ENCODE measurements at regions not wholly inside any gene's neighbourhood (a gene's known extent, or its start where the extent isn't known, plus 50 kb on each side); places are given as distances from the start of the nearest gene placed in this dataset.
"Not testable (repeated sequence)": the region's sequence is repeated elsewhere in the genome, so short reads cannot be mapped to it uniquely, and the experiment has no call there.

- DNase-seq: no peak
Measured at GRCh38 chr6:12628327-12628726, 88.2 kb upstream of the PHACTR1 start.

- not testable (repeated sequence) for DNase-seq
Measured at GRCh38 chr6:12633746-12634145, 82.8 kb upstream of the PHACTR1 start.

DNA sequence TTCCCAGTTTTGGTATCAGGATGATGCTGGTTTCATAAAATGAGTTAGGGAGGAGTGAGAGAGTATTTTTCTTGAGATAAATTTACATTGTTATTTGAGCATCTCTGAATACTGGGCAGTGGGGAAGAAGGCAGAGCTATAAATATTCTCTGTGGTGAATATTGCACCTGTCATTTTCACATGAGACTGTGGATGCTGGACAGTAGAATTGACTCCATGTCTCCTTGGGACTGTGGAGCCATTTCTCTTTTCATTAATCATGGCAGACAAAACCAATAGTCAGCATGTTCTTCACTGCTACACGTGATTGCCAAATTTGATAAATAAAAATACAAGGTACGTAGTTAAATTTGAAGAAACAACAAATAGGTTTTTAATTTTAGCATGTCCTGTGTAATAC is 81.2 kb upstream of the PHACTR1 start:
- DNase-seq: no peak

DNA sequence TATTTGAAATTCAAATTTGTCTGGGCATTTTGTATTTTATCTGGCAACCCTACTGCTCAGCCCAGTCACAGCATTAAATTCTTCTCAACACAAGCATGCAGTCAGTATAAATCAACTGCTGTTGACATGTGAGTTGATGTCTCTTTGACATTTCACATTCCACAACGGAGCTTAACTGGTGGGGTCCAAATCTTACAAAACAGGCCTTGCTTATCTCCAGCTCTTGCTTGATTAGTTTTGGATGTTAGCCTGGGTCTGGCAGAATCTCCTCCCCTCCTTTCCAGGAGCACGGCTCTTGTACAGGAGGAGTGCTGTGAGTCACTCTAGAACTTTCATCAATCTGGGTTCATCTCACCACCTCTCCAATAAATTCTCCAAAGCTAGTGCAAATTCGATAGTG is 80.8 kb upstream of the PHACTR1 start:
- DNase-seq: no peak

- DNase-seq: no peak
Measured at GRCh38 chr6:12636336-12636735, 80.2 kb upstream of the PHACTR1 start.

- DNase-seq: peak; percentile 0
Measured at GRCh38 chr6:12637960-12638641, 78.5 kb upstream of the PHACTR1 start.

- no peak for DNase-seq
Measured at GRCh38 chr6:12640438-12640837, 76.1 kb upstream of the PHACTR1 start.

DNA sequence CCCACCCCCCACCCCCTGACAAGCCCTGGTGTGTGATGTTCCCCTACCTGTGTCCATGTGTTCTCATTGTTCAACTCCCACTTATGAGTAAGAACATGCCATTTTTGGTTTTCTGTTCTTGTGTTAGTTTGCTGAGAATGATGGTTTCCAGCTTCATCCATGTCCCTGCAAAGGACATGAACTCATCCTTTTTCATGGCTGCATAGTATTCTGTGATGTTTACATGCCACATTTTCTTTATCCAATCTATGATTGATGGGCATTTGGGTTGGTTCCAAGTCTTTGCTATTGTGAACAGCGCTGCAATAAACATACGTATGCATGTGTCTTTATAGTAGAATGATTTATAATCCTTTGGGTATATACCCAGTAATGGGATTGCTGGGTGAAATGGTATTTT is 74.8 kb upstream of the PHACTR1 start:
- not testable (repeated sequence) for DNase-seq

- DNase-seq: no peak
Measured at GRCh38 chr6:12645941-12646340, 70.6 kb upstream of the PHACTR1 start.

- DNase-seq: no peak
Measured at GRCh38 chr6:12648171-12648570, 68.4 kb upstream of the PHACTR1 start.

DNA sequence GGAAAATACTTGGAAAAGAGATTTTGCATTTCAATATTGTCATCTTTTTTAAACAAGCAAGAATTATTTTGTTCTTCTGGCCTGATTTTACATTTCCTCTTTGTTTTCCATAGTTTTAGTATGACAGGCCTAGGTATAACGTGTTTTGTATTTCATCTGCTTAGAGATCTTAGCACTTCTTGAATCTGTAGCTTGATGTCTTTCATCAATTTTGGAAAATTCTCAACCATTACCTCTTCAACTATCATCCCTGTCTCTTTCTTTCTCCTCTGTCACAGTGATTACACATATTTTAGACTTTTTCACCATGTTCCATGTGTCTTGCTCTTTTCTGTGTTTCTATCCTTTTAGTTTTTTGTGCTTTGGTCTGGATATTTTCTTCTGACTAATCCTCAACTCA is 67.2 kb upstream of the PHACTR1 start:
- DNase-seq: no peak

DNA sequence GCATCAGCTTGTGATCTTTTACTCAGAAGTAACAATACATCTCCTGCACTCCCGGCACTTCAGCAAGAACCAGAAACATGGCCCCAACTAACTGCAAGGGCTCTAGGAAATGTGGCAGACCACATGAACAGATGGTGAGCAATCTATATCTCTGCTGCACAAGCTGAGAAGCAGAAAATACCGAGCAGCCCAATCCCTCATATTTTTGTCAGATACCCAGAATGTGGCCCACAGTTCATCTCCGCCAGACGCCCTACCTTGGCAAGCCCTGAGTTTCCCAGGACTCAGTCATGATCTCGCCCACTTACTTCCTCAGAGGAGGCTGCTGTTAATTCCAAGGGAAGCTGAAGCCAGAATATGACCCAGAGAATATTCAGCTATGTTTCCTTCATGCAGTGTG is 63.1 kb upstream of the PHACTR1 start:
- DNase-seq: no peak

DNA sequence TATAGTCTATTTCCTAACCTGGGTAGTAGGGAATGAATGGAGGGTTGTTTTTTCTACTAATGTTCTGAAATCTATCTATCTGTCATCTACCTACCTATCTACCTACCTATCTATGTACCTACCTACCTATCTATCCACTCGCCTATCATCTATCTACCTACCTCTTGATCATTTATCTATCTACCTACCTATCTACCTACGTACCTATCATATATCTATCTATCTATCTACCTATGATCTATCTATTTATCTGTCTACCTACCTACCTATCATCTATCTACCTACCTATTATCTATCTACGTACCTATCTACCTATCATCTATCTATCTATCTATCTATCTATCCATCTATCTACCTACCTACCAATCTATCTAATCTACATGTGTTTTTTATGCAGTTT is 62.5 kb upstream of the PHACTR1 start:
- DNase-seq: no peak

DNA sequence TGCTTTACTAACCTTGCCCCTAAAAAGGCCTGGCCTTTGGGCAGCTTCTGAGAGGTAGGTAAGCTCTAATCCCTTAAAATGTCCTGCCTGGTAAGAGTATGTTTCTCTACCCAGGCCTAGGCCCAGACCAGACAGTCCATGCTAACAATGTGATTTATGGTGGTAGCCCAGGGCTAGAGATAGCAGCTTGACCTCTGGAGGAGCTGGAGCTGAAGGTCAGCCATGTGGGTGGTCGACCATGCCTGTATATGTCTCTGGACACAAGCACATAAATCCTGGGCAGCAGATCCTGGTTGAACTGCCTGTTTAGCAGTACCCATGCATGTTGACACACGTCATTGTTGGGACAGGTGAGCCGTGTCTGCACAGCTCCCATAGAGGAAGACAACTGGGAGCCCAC is 62.1 kb upstream of the PHACTR1 start:
- DNase-seq: no peak

GRCh38 chr6:12656906-12657305 is 59.7 kb upstream of the PHACTR1 start:
- DNase-seq: no peak

- DNase-seq: no peak
Measured at GRCh38 chr6:12657884-12658283, 58.7 kb upstream of the PHACTR1 start.

DNA sequence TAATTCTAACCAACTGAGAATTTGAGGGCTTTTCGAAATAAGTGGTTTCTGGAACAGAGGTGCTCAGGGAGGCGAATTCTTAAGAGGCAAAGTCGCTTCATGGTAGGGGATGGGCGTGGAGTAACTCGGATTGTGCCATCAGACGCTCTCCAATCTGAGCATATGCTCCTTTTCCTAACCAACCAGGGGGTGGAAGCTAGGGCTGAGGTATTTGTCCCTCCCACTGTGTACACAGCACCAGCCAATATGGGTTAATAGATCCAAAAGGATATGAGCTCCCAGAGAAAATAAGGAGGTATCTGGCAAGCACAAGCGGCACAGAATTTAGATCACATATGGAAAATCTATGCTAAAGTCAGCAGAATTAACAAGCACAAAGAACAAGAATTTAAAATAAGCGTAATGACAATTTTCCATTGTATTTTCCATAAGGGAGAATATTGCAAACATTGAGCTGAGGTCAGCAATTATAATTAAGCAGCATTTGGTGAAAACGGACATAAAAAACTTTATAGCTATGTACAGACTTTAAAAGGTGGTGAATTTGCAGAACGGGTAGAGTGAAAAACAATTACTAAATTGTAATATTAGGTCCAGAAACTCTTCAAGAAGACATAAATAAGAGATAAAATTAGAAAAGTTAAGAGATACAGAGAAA is 55.0 kb upstream of the PHACTR1 start:
- no peak for DNase-seq
